Endothelial cell of umbilical vein (primary cell): ENCODE measurements at regions not wholly inside any gene's neighbourhood (a gene's known extent, or its start where the extent isn't known, plus 50 kb on each side); places are given as distances from the start of the nearest gene placed in this dataset.
"Not testable (repeated sequence)": the region's sequence is repeated elsewhere in the genome, so short reads cannot be mapped to it uniquely, and the experiment has no call there.

ENCODE experiments used
- BruUV-seq: library from RNA; stranded (reverse); fragments of 400-500 nt; replicated peaks from 2 replicates; lab custom pipeline; 2021; lab: Mats Ljungman, UMichigan
- CTCF ChIA-PET: fragments of 300-600, 350-600 bp; sonication (Branson Sonifier 250); formaldehyde crosslinking; loops from one replicate; lab custom pipeline; 2021; ENCODE audit warnings: antibody characterized with exemption, inconsistent platforms; lab: Charles Lee
- POLR2A ChIA-PET: fragments of 300-600, 350-600 bp; sonication (Branson Sonifier 250); formaldehyde crosslinking; loops from one replicate; lab custom pipeline; 2021; ENCODE audit warnings: antibody characterized with exemption, inconsistent platforms; lab: Charles Lee
- DNase-seq: peaks from one replicate; pipeline ENCODE4 v3.0.0-alpha.2; 2011; ENCODE audit warnings: low read depth, low spot score
- FAIRE-seq: peaks from 2 replicates; lab custom pipeline; 2011; peaks lifted over from hg19 to GRCh38; lab: Jason Lieb, UNC
- H2AFZ ChIP-seq: 2 replicates; pipeline ENCODE4 v1.6.0; 2012; ENCODE audit warnings: low read depth, low read length, control low read depth, inconsistent platforms
- H3K27ac ChIP-seq: 2 replicates; pipeline ENCODE4 v1.5.1; 2011; ENCODE audit warnings: low read depth, mild to moderate bottlenecking, control low read depth, low read length, moderate library complexity; ENCODE audit not compliant: insufficient read depth
- H3K27me3 ChIP-seq, 2 experiments: 2 replicates each; pipeline versions ENCODE4 v1.6.0 to v1.6.1; 2011; ENCODE audit warnings: low read length in 2 of 2, mixed read lengths in 1 of 2; ENCODE audit not compliant: control insufficient read depth in 2 of 2, insufficient read depth in 2 of 2
- H3K36me3 ChIP-seq, 2 experiments: 2 replicates in 1 of 2; 3 replicates in 1 of 2; pipeline ENCODE4 v1.5.1; 2011; ENCODE audit warnings: low read length in 2 of 2, mild to moderate bottlenecking in 1 of 2, moderate library complexity in 1 of 2; ENCODE audit not compliant: control insufficient read depth in 2 of 2, insufficient read depth in 2 of 2; ENCODE audit errors: extremely low read depth in 1 of 2
- H3K4me1 ChIP-seq: 3 replicates; pipeline ENCODE4 v1.5.1; 2011; ENCODE audit warnings: mild to moderate bottlenecking, low read length; ENCODE audit not compliant: control insufficient read depth, insufficient read depth; ENCODE audit errors: extremely low read depth
- H3K4me2 ChIP-seq: 2 replicates; pipeline ENCODE4 v1.6.1; 2011; ENCODE audit warnings: low read length, control low read depth, mixed read lengths; ENCODE audit not compliant: insufficient read depth
- H3K4me3 ChIP-seq, 3 experiments: fragments of 200-600 bp in 1 of 3; sonication (generic), shearing (Covaris generic) in 1 of 3; replicated peaks in 1 of 3; 2 replicates each; pipeline ENCODE4 v1.5.1; 2011 to 2016; ENCODE audit warnings: control low read depth in 3 of 3, low read length in 3 of 3, mild to moderate bottlenecking in 2 of 3, inconsistent platforms in 1 of 3, low read depth in 1 of 3, moderate library complexity in 1 of 3; ENCODE audit not compliant: insufficient read depth in 1 of 3
- H3K79me2 ChIP-seq: 2 replicates; pipeline ENCODE4 v1.6.0; 2012; ENCODE audit warnings: low read length, inconsistent platforms; ENCODE audit not compliant: control insufficient read depth, insufficient read depth
- H3K9ac ChIP-seq: replicated peaks from 2 replicates; pipeline ENCODE3; 2011; ENCODE audit warnings: low read length, control low read depth; ENCODE audit not compliant: insufficient read depth; ENCODE audit errors: extremely low read depth
- H3K9me1 ChIP-seq: replicated peaks from 3 replicates; pipeline ENCODE4 v1.6.0; 2011; ENCODE audit warnings: mild to moderate bottlenecking, low read length; ENCODE audit not compliant: control insufficient read depth, insufficient read depth; ENCODE audit errors: extremely low read depth
- H3K9me3 ChIP-seq: replicated peaks from 2 replicates; pipeline ENCODE4 v1.5.1; 2012; ENCODE audit warnings: low read length, inconsistent platforms; ENCODE audit not compliant: control insufficient read depth, insufficient read depth
- H4K20me1 ChIP-seq: replicated peaks from 2 replicates; pipeline ENCODE3; 2011; ENCODE audit warnings: mild to moderate bottlenecking, low read length; ENCODE audit not compliant: control insufficient read depth, insufficient read depth; ENCODE audit errors: extremely low read depth
- dilution Hi-C: fragments of 300-500 bp; cut with MboI; formaldehyde crosslinking; loops from one replicate; pipeline ENCODE4 v1.15.0; 2019; ENCODE audit warnings: low sequenced_read_pairs; ENCODE audit not compliant: extremely low pct_ligation_motif_present
- intact Hi-C: fragments of 100-400 bp; cut with micrococcal nuclease; formaldehyde crosslinking; loops from one replicate; pipeline ENCODE4 v1.10.0; 2022

- POLR2A ChIA-PET, dilution Hi-C loops, BruUV-seq, H3K27me3 ChIP-seq, H3K79me2 ChIP-seq, H3K27ac ChIP-seq, H3K4me1 ChIP-seq, intact Hi-C loops, H3K9ac ChIP-seq, DNase-seq, H3K4me3 ChIP-seq, H3K9me1 ChIP-seq, CTCF ChIA-PET, FAIRE-seq, H3K36me3 ChIP-seq, H3K4me2 ChIP-seq, H2AFZ ChIP-seq, H4K20me1 ChIP-seq, H3K9me3 ChIP-seq: not testable (repeated sequence)
Measured at GRCh38 chr1:120947114-120947513, 57.5 kb downstream of the PPIAL4A start.

- CTCF ChIA-PET, H3K27ac ChIP-seq, dilution Hi-C loops, H3K4me1 ChIP-seq, H3K9me3 ChIP-seq, H3K4me2 ChIP-seq, H3K79me2 ChIP-seq, H3K9me1 ChIP-seq, H4K20me1 ChIP-seq, DNase-seq, FAIRE-seq, H3K4me3 ChIP-seq, POLR2A ChIA-PET, BruUV-seq, H3K9ac ChIP-seq, H2AFZ ChIP-seq, H3K36me3 ChIP-seq, intact Hi-C loops: not testable (repeated sequence)
- H3K27me3 ChIP-seq, result peaks cover 6 to 11% of the 10 kb centered on the region in 2 experiments
Measured at GRCh38 chr1:120949724-120950123, 60.2 kb downstream of the PPIAL4A start.

- H3K9me3 ChIP-seq, H3K9ac ChIP-seq, POLR2A ChIA-PET, dilution Hi-C loops, CTCF ChIA-PET, intact Hi-C loops, FAIRE-seq, H4K20me1 ChIP-seq, H3K36me3 ChIP-seq, H3K79me2 ChIP-seq, BruUV-seq, H3K4me1 ChIP-seq, H3K4me3 ChIP-seq, H2AFZ ChIP-seq, DNase-seq, H3K27ac ChIP-seq, H3K9me1 ChIP-seq, H3K4me2 ChIP-seq: not testable (repeated sequence)
- H3K27me3 ChIP-seq, result peaks cover 12 to 19% of the 10 kb centered on the region in 2 experiments
Measured at GRCh38 chr1:120950633-120951032, 61.1 kb downstream of the PPIAL4A start.

GRCh38 chr1:120951100-120951499 lies 61.5 kb downstream of the PPIAL4A start:
- H3K4me2 ChIP-seq, H3K9me1 ChIP-seq, H3K9me3 ChIP-seq, H3K4me1 ChIP-seq, DNase-seq, intact Hi-C loops, H2AFZ ChIP-seq, FAIRE-seq, dilution Hi-C loops, BruUV-seq, H3K36me3 ChIP-seq, H3K4me3 ChIP-seq, H3K9ac ChIP-seq, H3K27ac ChIP-seq, H3K79me2 ChIP-seq, H4K20me1 ChIP-seq, POLR2A ChIA-PET, CTCF ChIA-PET: not testable (repeated sequence)
- peaks cover 12 to 19% of the 10 kb centered on the region in 2 experiments for H3K27me3 ChIP-seq
